Neural progenitor cell (in vitro differentiated cells): ENCODE measurements at regions not wholly inside any gene's neighbourhood (a gene's known extent, or its start where the extent isn't known, plus 50 kb on each side); places are given as distances from the start of the nearest gene placed in this dataset.

ENCODE experiments used
- DNase-seq: peaks from one replicate; pipeline ENCODE4 v3.0.0-alpha.2; 2016; ENCODE audit warnings: low spot score
- H2AFZ ChIP-seq: fragments of 200-600 bp; sonication (generic); replicated peaks from 2 replicates; pipeline ENCODE4 v1.6.1; 2016; ENCODE audit warnings: antibody characterized with exemption
- H3F3A ChIP-seq: fragments of 200-600 bp; sonication (generic); 2 replicates; pipeline ENCODE4 v1.6.1; 2016; ENCODE audit warnings: antibody characterized with exemption, low read depth
- H3K27ac ChIP-seq: fragments of 200-600 bp; sonication (generic); 2 replicates; pipeline ENCODE4 v1.5.1; 2016; ENCODE audit warnings: mild to moderate bottlenecking
- H3K27me3 ChIP-seq: fragments of 200-600 bp; sonication (generic); 2 replicates; pipeline ENCODE4 v1.6.1; 2016; ENCODE audit warnings: mild to moderate bottlenecking, moderate library complexity
- H3K36me3 ChIP-seq: fragments of 200-600 bp; sonication (generic); 2 replicates; pipeline ENCODE4 v1.5.1; 2016
- H3K4me1 ChIP-seq: fragments of 200-600 bp; sonication (generic); 2 replicates; pipeline ENCODE4 v1.6.1; 2016; ENCODE audit warnings: mixed run types
- H3K4me2 ChIP-seq: fragments of 200-600 bp; sonication (generic); 2 replicates; pipeline ENCODE4 v1.6.1; 2016
- H3K4me3 ChIP-seq: fragments of 200-600 bp; sonication (generic); 2 replicates; pipeline ENCODE4 v1.5.1; 2016
- H3K79me2 ChIP-seq: fragments of 200-600 bp; sonication (generic); 2 replicates; pipeline ENCODE4 v1.6.1; 2016; ENCODE audit warnings: low read depth
- H3K9ac ChIP-seq: fragments of 200-600 bp; sonication (generic); 2 replicates; pipeline ENCODE4 v1.6.1; 2016
- H3K9me3 ChIP-seq: fragments of 200-600 bp; sonication (generic); 2 replicates; pipeline ENCODE4 v1.5.1; 2016; ENCODE audit warnings: low read depth
- H4K20me1 ChIP-seq: fragments of 200-600 bp; sonication (generic); 2 replicates; pipeline ENCODE4 v1.6.1; 2016; ENCODE audit warnings: low read depth
- H3K27ac Mint-ChIP-seq: 3 replicates; pipeline ENCODE4 v1.8.0; 2021; ENCODE audit warnings: mixed read lengths
- H3K27me3 Mint-ChIP-seq: 2 replicates; pipeline ENCODE4 v1.8.0; 2022; ENCODE audit warnings: low read depth, mild to moderate bottlenecking, inconsistent platforms, moderate library complexity, mixed read lengths; ENCODE audit not compliant: insufficient read depth
- H3K36me3 Mint-ChIP-seq: 3 replicates; pipeline ENCODE4 v1.8.0; 2021; ENCODE audit warnings: mixed read lengths
- H3K4me1 Mint-ChIP-seq: 3 replicates; pipeline ENCODE4 v1.8.0; 2021; ENCODE audit warnings: mixed read lengths
- H3K4me3 Mint-ChIP-seq: 3 replicates; pipeline ENCODE4 v1.8.0; 2021; ENCODE audit warnings: mild to moderate bottlenecking, moderate library complexity, mixed read lengths
- H3K9me3 Mint-ChIP-seq: 3 replicates; pipeline ENCODE4 v1.8.0; 2020; ENCODE audit warnings: mixed read lengths
- CTCF ChIP-seq: fragments of 200-600 bp; sonication (generic); IDR thresholded peaks from 2 replicates; pipeline ENCODE4 v1.5.1; 2017; ENCODE audit warnings: antibody characterized with exemption, mild to moderate bottlenecking
- EZH2 ChIP-seq: fragments of 200-600 bp; sonication (generic); IDR thresholded peaks from 2 replicates; pipeline ENCODE4 v1.6.1; 2017; ENCODE audit warnings: antibody characterized with exemption, mild to moderate bottlenecking, moderate library complexity
- EZH2phosphoT487 ChIP-seq: fragments of 200-600 bp; sonication (generic); IDR thresholded peaks from 2 replicates; pipeline ENCODE4 v1.6.1; 2017; ENCODE audit warnings: antibody characterized with exemption

GRCh38 chr9:86997156-86997555 is 49.9 kb upstream of the GAS1 start:
- Histone ChIP-seq H3K27ac (no peak overlapping the region), H3K4me3 (no peak overlapping the region), H2AFZ (no peak overlapping the region), H3K9me3 (no peaks in the 10 kb centered on the region), H3K79me2 (no peaks in the 10 kb centered on the region), H3K9ac (no peak overlapping the region), H3K36me3 (no peaks in the 10 kb centered on the region), H3F3A (no peaks in the 10 kb centered on the region), H4K20me1 (no peaks in the 10 kb centered on the region), H3K4me2 (no peak overlapping the region), H3K27me3 (no peaks in the 10 kb centered on the region), H3K4me1 (no peaks in the 10 kb centered on the region)
- H3K4me3 Mint-ChIP-seq, result no peak overlapping the region
- peak; percentile 59 for DNase-seq
- H3K27ac Mint-ChIP-seq, result no peak overlapping the region
- H3K4me1 Mint-ChIP-seq, result peaks cover 16% of the 10 kb centered on the region
- no peaks in the 10 kb centered on the region for H3K36me3 Mint-ChIP-seq
- peak; percentile 56 for TF ChIP-seq CTCF
- no peak for TF ChIP-seq EZH2
- no peak for TF ChIP-seq EZH2phosphoT487
- no peaks in the 10 kb centered on the region for H3K9me3 Mint-ChIP-seq
- H3K27me3 Mint-ChIP-seq, result peaks cover 2% of the 10 kb centered on the region

- no peak overlapping the region for H3K4me3 ChIP-seq
- no peaks in the 10 kb centered on the region for H3K36me3 Mint-ChIP-seq
- H3F3A ChIP-seq, result no peaks in the 10 kb centered on the region
- no peaks in the 10 kb centered on the region for H3K79me2 ChIP-seq
- H3K27me3 Mint-ChIP-seq, result peaks cover 2% of the 10 kb centered on the region
- no peak overlapping the region for H3K27ac ChIP-seq
- no peaks in the 10 kb centered on the region for H3K4me1 ChIP-seq
- H2AFZ ChIP-seq, result no peak overlapping the region
- no peak for TF ChIP-seq CTCF
- no peak for TF ChIP-seq EZH2
- TF ChIP-seq EZH2phosphoT487, result no peak
- DNase-seq, result no peak
- H3K4me3 Mint-ChIP-seq, result no peak overlapping the region
- no peaks in the 10 kb centered on the region for H3K9me3 ChIP-seq
- H3K4me1 Mint-ChIP-seq, result peaks cover 16% of the 10 kb centered on the region
- no peak overlapping the region for H3K9ac ChIP-seq
- H3K27me3 ChIP-seq, result no peaks in the 10 kb centered on the region
- H3K9me3 Mint-ChIP-seq, result no peaks in the 10 kb centered on the region
- H3K4me2 ChIP-seq, result no peak overlapping the region
- H3K27ac Mint-ChIP-seq, result no peak overlapping the region
- H4K20me1 ChIP-seq, result no peaks in the 10 kb centered on the region
- no peaks in the 10 kb centered on the region for H3K36me3 ChIP-seq
Observed at GRCh38 chr9:86997951-86998350, 50.6 kb upstream of the GAS1 start.

GRCh38 chr9:87002517-87002916 is 55.2 kb upstream of the GAS1 start:
- Histone ChIP-seq H3K27me3 (no peaks in the 10 kb centered on the region), H3K27ac (no peak overlapping the region), H3K79me2 (no peaks in the 10 kb centered on the region), H3K4me1 (no peaks in the 10 kb centered on the region), H3F3A (no peaks in the 10 kb centered on the region), H3K4me2 (no peak overlapping the region), H3K36me3 (no peaks in the 10 kb centered on the region), H3K9ac (no peak overlapping the region), H2AFZ (no peak overlapping the region), H4K20me1 (no peaks in the 10 kb centered on the region), H3K4me3 (no peak overlapping the region), H3K9me3 (no peaks in the 10 kb centered on the region)
- no peak for TF ChIP-seq EZH2
- no peak for TF ChIP-seq CTCF
- TF ChIP-seq EZH2phosphoT487, result no peak
- Mint-ChIP-seq H3K27me3 (peaks cover 2% of the 10 kb centered on the region), H3K27ac (no peak overlapping the region), H3K4me1 (peaks cover 5% of the 10 kb centered on the region), H3K9me3 (peaks cover 2% of the 10 kb centered on the region), H3K36me3 (no peaks in the 10 kb centered on the region), H3K4me3 (no peak overlapping the region)
- no peak for DNase-seq

- Histone ChIP-seq H3K79me2 (no peaks in the 10 kb centered on the region), H3K4me1 (no peaks in the 10 kb centered on the region), H3K27ac (no peak overlapping the region), H4K20me1 (no peaks in the 10 kb centered on the region), H3K4me2 (no peak overlapping the region), H3F3A (no peaks in the 10 kb centered on the region), H2AFZ (no peak overlapping the region), H3K36me3 (no peaks in the 10 kb centered on the region), H3K27me3 (no peaks in the 10 kb centered on the region), H3K9ac (no peak overlapping the region), H3K4me3 (no peak overlapping the region), H3K9me3 (no peaks in the 10 kb centered on the region)
- H3K9me3 Mint-ChIP-seq, result peaks cover 2% of the 10 kb centered on the region
- no peak overlapping the region for H3K27ac Mint-ChIP-seq
- H3K27me3 Mint-ChIP-seq, result peaks cover 2% of the 10 kb centered on the region
- no peak for TF ChIP-seq EZH2phosphoT487
- TF ChIP-seq CTCF, result no peak
- peaks cover 7% of the 10 kb centered on the region for H3K4me1 Mint-ChIP-seq
- DNase-seq, result no peak
- H3K36me3 Mint-ChIP-seq, result no peaks in the 10 kb centered on the region
- no peak overlapping the region for H3K4me3 Mint-ChIP-seq
Observed at GRCh38 chr9:87004016-87004415, 56.7 kb upstream of the GAS1 start.
